H7 (cell line): ENCODE measurements at regions not wholly inside any gene's neighbourhood (a gene's known extent, or its start where the extent isn't known, plus 50 kb on each side); places are given as distances from the start of the nearest gene placed in this dataset.

Source experiments
- DNase-seq: peaks from one replicate; pipeline ENCODE4 v3.0.0; 2012
- H3K27me3 ChIP-seq: 2 replicates; pipeline ENCODE4 v1.6.0; 2011; ENCODE audit warnings: mild to moderate bottlenecking, low read length; ENCODE audit not compliant: control insufficient read depth, insufficient read depth
- H3K36me3 ChIP-seq: replicated peaks from 2 replicates; pipeline ENCODE4 v1.5.1; 2011; ENCODE audit warnings: low read length; ENCODE audit not compliant: control insufficient read depth, insufficient read depth
- H3K4me3 ChIP-seq: 2 replicates; pipeline ENCODE4 v1.5.1; 2011; ENCODE audit warnings: low read depth, mild to moderate bottlenecking, control low read depth, low read length, moderate library complexity; ENCODE audit not compliant: insufficient read depth

DNA sequence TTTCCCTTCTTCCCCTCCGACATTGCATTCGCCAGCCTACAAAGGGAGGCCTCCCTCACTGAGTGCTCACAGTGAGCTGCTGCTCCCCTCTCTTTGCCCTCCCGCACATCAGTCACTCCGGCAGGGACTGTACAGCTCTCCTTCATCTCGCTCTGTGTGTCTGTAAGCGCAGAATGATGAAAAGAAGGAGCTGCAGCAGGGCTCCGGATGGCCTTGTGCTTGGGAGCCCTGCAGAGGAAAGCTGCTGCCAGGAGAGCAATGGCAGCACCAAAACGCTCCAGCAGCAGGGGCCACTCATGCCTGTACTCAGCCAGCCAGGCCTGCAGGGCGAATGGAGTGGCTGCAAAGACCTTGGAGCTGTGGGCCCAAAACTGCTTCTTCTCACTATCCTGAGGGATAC is 107.0 kb upstream of the NSMCE3 start:
- no peaks in the 10 kb centered on the region for H3K36me3 ChIP-seq
- DNase-seq = no peak
- no peaks in the 10 kb centered on the region for H3K27me3 ChIP-seq
- no peak overlapping the region for H3K4me3 ChIP-seq

- Histone ChIP-seq H3K4me3 (no peak overlapping the region), H3K36me3 (no peaks in the 10 kb centered on the region), H3K27me3 (no peaks in the 10 kb centered on the region)
- no peak for DNase-seq
Observed at GRCh38 chr15:29369261-29369660, 99.6 kb upstream of the NSMCE3 start.

DNA sequence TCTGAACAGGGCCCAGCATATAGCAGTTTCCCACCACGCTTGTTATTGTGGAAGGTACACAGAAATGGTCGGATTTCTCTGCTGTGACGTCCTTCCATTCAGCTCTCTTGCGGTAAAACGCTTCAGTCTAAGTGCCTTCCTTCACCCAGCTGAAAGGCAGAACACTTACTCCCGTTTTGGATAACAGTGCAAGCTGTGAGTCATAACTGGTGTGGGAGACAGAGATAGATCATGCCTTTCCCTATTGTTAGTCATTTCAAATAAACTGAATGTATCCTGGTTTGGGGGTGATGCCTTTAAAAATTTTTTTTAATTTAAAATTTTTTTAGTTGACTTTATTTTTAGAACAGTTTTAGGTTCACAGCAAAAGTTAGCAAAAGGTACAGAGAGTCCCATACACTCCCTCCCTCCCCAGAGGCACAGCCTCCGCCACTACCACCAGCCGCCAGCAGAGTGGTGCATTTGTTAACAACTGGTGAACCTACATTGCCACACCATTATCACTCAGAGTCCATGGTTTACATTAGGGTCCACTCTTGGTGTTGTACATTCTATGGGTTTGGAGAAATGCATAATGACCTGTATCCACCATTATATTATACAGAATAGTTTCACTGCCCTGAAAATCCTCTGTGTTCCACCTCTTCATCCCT is 94.9 kb upstream of the NSMCE3 start:
- H3K36me3 ChIP-seq = no peaks in the 10 kb centered on the region
- H3K4me3 ChIP-seq = no peak overlapping the region
- DNase-seq = no peak
- no peaks in the 10 kb centered on the region for H3K27me3 ChIP-seq

- H3K4me3 ChIP-seq = no peak overlapping the region
- no peaks in the 10 kb centered on the region for H3K27me3 ChIP-seq
- no peaks in the 10 kb centered on the region for H3K36me3 ChIP-seq
- no peak for DNase-seq
Observed at GRCh38 chr15:29361560-29361959, 91.9 kb upstream of the NSMCE3 start.

DNA sequence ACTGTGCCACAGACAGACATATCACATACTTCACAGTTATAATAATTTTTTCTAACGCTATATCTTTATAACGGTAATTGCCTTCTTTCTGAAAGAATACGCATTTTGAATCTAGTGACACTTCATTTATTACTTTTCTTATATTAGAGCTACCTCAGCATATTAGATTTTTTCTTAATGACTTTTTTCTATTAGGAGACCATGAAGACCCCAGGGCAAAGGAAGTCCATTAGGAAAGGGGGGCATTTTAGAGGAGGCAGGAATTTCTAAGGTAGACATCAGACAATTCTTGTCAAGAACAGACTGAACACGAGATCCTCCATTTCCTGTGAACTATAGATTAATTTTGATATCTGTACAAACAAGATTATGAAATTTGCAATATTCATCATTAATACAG is 90.5 kb upstream of the NSMCE3 start:
- Histone ChIP-seq H3K27me3 (no peaks in the 10 kb centered on the region), H3K36me3 (no peaks in the 10 kb centered on the region), H3K4me3 (no peak overlapping the region)
- DNase-seq = no peak

GRCh38 chr15:29356786-29357185 is 87.2 kb upstream of the NSMCE3 start:
- H3K27me3 ChIP-seq = no peaks in the 10 kb centered on the region
- no peaks in the 10 kb centered on the region for H3K36me3 ChIP-seq
- DNase-seq = no peak
- H3K4me3 ChIP-seq = no peak overlapping the region

- no peaks in the 10 kb centered on the region for H3K27me3 ChIP-seq
- no peak for DNase-seq
- no peaks in the 10 kb centered on the region for H3K36me3 ChIP-seq
- H3K4me3 ChIP-seq = no peak overlapping the region
Observed at GRCh38 chr15:29355477-29355876, 85.9 kb upstream of the NSMCE3 start.

- H3K4me3 ChIP-seq = no peak overlapping the region
- H3K36me3 ChIP-seq = no peaks in the 10 kb centered on the region
- no peaks in the 10 kb centered on the region for H3K27me3 ChIP-seq
- DNase-seq = no peak
Observed at GRCh38 chr15:29352402-29352801, 82.8 kb upstream of the NSMCE3 start.

- Histone ChIP-seq H3K36me3 (no peaks in the 10 kb centered on the region), H3K4me3 (no peak overlapping the region), H3K27me3 (no peaks in the 10 kb centered on the region)
- no peak for DNase-seq
Observed at GRCh38 chr15:29349196-29349595, 79.6 kb upstream of the NSMCE3 start.

DNA sequence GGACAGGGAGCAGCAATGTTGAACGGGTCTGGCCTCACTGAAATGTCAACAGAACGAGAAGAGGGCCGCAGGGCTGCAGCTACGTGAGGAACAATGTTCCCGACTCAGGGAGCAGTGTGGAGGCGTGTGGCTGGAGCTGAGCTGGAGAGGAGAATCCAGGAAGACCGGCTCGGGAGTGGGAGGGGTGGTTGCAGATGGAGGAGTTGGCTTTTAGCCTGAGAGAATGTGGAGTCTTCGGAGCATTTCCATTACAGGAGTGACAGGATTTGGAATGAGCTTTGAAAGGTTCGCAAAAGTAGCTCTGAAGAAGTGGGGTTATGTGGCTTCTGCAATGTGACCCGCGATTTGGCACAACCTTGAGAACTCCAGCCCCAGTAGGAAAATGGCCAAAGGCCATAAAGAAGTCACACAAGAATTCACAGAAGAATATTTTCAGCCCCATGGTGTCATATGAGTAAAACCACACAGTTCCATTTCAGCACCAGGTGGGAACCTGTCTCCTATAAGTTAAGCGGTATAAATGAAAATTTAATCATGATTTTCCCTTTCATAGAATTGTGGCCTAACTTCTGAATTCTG is 78.8 kb upstream of the NSMCE3 start:
- no peaks in the 10 kb centered on the region for H3K27me3 ChIP-seq
- DNase-seq = peak; percentile 47
- no peak overlapping the region for H3K4me3 ChIP-seq
- H3K36me3 ChIP-seq = no peaks in the 10 kb centered on the region

- H3K36me3 ChIP-seq = no peaks in the 10 kb centered on the region
- no peaks in the 10 kb centered on the region for H3K27me3 ChIP-seq
- DNase-seq = no peak
- no peak overlapping the region for H3K4me3 ChIP-seq
Observed at GRCh38 chr15:29346998-29347397, 77.4 kb upstream of the NSMCE3 start.

DNA sequence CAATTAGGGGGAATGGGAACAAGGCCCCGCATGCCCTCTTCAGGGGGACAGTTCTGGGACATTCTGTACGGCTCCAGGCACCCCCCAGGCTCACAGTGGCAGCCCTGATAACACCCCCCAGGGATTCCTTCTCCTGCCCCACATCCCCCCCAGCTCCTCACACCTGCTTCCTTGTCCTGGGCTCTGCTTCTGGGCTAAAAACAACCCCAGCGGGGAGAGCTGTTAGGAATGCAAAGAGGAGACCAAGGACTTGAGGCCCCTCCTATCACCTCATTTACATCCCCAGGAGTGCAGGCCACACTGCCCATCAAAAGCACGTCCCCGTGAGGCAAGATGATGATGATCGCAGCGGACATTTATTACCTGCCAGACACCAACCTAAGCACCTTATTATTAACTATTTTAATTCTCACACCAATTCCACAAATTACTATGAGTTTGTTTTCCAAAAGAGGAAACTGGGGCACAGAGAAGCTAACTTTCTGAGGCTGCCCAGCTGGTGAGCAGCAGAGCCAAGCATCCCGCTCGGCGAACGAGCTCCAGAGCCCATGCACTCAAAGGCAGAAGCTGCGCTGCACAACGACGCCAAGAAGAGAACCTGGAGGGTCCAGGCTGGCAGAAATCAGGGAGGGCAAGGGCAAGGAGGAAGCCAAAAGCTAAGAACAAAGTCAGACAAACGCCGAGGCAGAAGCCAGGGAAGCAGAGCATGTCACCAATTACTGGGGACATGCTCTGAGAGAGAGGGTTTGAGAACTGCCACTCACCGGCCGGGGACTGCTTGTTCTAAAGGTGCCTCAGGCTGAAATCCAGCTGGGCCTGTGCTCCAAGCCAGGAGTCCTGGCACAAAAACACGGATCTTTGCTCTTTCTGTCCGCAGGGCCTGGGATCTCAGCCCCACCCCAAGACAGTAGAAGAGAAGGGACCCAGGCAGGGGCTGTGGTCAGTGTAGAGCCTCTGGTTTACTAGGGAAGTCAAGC is 76.2 kb upstream of the NSMCE3 start:
- Histone ChIP-seq H3K4me3 (peak overlapping the region; percentile 16; the same call in 1 of the 2 replicates), H3K27me3 (no peaks in the 10 kb centered on the region), H3K36me3 (no peaks in the 10 kb centered on the region)
- DNase-seq = peak; percentile 83

GRCh38 chr15:29344474-29344873 is 74.9 kb upstream of the NSMCE3 start:
- Histone ChIP-seq H3K36me3 (no peaks in the 10 kb centered on the region), H3K27me3 (no peaks in the 10 kb centered on the region), H3K4me3 (no peak overlapping the region)
- no peak for DNase-seq

DNA sequence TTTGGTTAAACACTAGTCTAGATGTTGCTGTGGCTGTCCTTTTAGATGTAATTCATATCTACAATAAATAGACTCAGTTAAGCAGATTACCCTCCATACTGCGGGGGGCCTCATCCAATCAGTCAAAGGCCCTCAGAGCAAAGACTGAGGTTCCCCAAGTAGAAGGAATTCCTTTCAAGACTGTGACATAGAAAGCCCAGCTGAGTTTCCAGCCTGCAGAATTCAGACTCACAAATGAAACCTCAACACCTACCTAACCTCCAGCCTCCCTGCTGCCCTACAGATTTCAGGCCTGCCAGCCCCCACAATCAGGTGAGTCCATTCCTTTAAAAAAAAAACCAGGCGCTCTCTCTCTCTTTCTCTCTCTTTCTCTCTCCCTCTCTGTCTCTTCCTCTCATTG is 73.6 kb upstream of the NSMCE3 start:
- no peaks in the 10 kb centered on the region for H3K27me3 ChIP-seq
- DNase-seq = peak; percentile 44
- H3K36me3 ChIP-seq = no peaks in the 10 kb centered on the region
- no peak overlapping the region for H3K4me3 ChIP-seq

DNA sequence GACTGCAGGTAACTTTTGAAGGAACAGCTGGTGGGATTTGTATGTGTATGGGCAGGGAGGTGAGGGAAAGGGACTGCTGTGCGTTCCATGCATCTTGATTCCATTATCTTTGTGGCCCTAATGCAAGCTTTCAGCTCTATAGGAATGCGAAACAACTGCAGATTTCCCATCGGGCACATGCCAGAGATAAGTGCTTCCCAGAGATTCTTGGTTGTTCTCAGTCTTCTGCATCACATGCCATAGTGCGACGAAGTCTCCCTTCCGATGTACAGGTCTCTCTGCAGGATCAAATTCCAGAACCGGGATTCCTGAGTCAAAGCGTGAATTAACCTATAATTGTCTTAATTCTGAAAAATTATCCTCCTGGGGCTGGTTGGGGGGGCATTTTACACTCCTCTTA is 72.6 kb upstream of the NSMCE3 start:
- no peak overlapping the region for H3K4me3 ChIP-seq
- H3K36me3 ChIP-seq = no peaks in the 10 kb centered on the region
- no peak for DNase-seq
- H3K27me3 ChIP-seq = no peaks in the 10 kb centered on the region
